ENCODE measurements at regions not wholly inside any gene's neighbourhood (a gene's known extent, or its start where the extent isn't known, plus 50 kb on each side); places are given as distances from the start of the nearest gene placed in this dataset.

- TF ChIP-seq CTCF (IDR thresholded peaks at IDR 0.05; ENCODE audit: low read length, missing control alignments): no peak
- no peak for DNase-seq (ENCODE audit: low read depth)
- H3K4me3 ChIP-seq (replicated peaks; ENCODE audit: low read depth, low read length): no peak overlapping the region
Measured at GRCh38 chr4:131426023-131426758, 1722.9 kb upstream of the PCDH10 start.

- DNase-seq (ENCODE audit: low read depth): no peak
- no peak for TF ChIP-seq CTCF (IDR thresholded peaks at IDR 0.05; ENCODE audit: low read length, missing control alignments)
- H3K4me3 ChIP-seq (replicated peaks; ENCODE audit: low read depth, low read length): no peak overlapping the region
Measured at GRCh38 chr4:131427000-131427399, 1722.1 kb upstream of the PCDH10 start.

DNA sequence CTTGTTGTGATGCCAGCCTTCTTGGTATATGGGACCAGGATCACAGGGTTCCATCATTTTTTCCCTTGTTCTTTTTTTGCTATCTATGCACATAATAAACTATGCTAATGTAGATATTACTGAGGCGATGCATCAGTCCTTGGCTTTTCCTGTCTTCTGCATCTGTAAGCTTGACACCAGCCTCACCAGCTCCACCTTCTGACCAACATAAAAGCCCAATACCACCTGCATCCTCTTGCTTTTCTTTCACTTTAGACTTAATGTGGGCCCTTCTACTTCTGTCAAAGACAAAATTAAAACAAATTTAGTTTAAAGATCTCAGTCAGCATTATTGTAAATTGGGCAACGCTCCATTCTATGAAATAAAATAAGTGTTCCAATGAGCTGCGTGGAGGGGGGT, 1718.8 kb upstream of the PCDH10 start:
- no peak overlapping the region for H3K4me3 ChIP-seq (replicated peaks; ENCODE audit: low read depth, low read length)
- DNase-seq (ENCODE audit: low read depth): no peak
- no peak for TF ChIP-seq CTCF (IDR thresholded peaks at IDR 0.05; ENCODE audit: low read length, missing control alignments)

DNA sequence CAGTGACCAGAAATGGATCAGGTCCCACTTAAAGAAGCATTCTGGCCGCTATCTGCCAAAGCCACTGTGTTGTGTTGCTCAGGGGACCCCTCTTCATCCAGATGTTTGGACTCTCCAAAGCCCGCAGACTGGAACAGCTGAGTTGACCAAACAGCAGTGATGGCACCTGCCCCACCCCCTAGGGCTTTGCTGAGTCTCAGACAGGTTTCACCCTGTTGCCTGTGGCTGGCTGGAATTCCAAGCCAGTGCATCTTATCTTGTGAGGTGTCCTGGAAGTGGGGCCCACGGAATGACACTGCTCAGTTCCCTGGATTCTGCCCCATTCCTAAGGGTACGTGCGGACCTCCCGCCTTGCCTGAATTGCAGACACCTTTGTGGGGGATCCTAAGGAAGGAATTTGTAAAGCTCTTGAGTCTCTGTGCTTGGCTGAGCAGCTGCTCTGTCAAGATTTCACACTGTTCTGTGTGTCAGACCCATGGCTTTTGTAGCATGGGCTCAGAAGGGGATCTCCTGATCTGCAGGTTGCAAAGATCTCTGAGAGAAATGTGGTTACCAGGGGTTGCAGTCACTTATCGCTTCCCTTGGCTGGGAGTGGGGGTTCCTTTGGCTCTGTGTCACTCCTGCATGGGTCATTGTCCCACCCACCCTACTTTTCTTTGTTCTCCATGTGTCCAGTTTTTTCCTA, 1707.9 kb upstream of the PCDH10 start:
- DNase-seq (ENCODE audit: low read depth): no peak
- TF ChIP-seq CTCF (IDR thresholded peaks at IDR 0.05; ENCODE audit: low read length, missing control alignments): no peak
- no peak overlapping the region for H3K4me3 ChIP-seq (replicated peaks; ENCODE audit: low read depth, low read length)

- TF ChIP-seq CTCF (IDR thresholded peaks at IDR 0.05; ENCODE audit: low read length, missing control alignments): no peak
- no peak for DNase-seq (ENCODE audit: low read depth)
- no peak overlapping the region for H3K4me3 ChIP-seq (replicated peaks; ENCODE audit: low read depth, low read length)
Measured at GRCh38 chr4:131447883-131448282, 1701.2 kb upstream of the PCDH10 start.

DNA sequence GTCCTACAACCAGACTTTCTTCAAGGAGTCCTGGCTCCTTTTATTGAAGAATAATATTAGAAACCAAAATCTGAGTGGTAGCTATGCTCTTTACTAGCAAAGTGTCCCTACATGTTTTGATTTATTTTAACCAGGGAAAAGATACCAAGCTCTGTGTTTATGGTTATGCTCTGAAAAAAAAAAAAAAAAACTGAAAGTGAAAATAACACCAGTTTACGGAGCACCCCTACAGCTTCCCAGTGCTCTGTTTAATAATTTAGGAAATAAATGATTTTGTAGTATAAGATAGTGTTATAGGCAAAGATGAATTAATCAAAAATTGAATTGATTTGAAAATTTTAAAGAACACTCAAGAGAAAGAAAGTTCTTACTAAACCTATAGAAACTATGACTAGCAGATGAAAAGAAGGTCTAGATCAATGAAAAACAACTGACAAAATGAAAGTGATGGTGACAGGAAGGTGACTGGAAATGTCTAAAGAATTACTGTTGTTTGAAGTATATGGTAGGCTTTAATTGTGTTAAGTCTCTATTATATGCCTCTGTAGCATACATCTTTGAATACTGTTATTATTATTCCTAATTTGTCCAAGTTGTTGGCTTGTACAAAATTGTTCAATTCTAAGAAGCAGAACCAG, 1698.4 kb upstream of the PCDH10 start:
- no peak for TF ChIP-seq CTCF (IDR thresholded peaks at IDR 0.05; ENCODE audit: low read length, missing control alignments)
- H3K4me3 ChIP-seq (replicated peaks; ENCODE audit: low read depth, low read length): no peak overlapping the region
- no peak for DNase-seq (ENCODE audit: low read depth)
